OCI-LY7 (cell line): ENCODE measurements at regions not wholly inside any gene's neighbourhood (a gene's known extent, or its start where the extent isn't known, plus 50 kb on each side); places are given as distances from the start of the nearest gene placed in this dataset.

Experiments used
- BruUV-seq: library from RNA; stranded (reverse); fragments of 400-500 nt; replicated peaks from 2 replicates; lab custom pipeline; 2021; lab: Mats Ljungman, UMichigan
- CTCF ChIA-PET: fragments of 300-600 bp; sonication (Branson Sonifier 250); formaldehyde crosslinking; loops from one replicate; lab custom pipeline; 2022; ENCODE audit warnings: antibody characterized with exemption; ENCODE audit not compliant: unreplicated experiment; lab: Charles Lee
- POLR2A ChIA-PET: fragments of 300-600 bp; sonication (Branson Sonifier 250); formaldehyde crosslinking; loops from one replicate; lab custom pipeline; 2022; ENCODE audit warnings: antibody characterized with exemption; lab: Charles Lee
- DNase-seq: peaks from one replicate; pipeline ENCODE4 v3.0.0-alpha.2; 2015; ENCODE audit warnings: low spot score
- H2AFZ ChIP-seq: fragments of 200-600 bp; sonication (generic), shearing (Covaris generic); 2 replicates; pipeline ENCODE4 v1.6.1; 2014; ENCODE audit warnings: mild to moderate bottlenecking, antibody characterized with exemption, low read length, moderate library complexity
- H3K27ac ChIP-seq: fragments of 200-600 bp; sonication (generic); 2 replicates; pipeline ENCODE4 v1.5.1; 2014; ENCODE audit warnings: mixed run types, low read depth, mild to moderate bottlenecking, moderate library complexity, low read length, inconsistent platforms; ENCODE audit not compliant: poor library complexity, severe bottlenecking
- H3K36me3 ChIP-seq: fragments of 200-600 bp; sonication (generic); 2 replicates; pipeline ENCODE4 v1.6.1; 2014; ENCODE audit warnings: mild to moderate bottlenecking, antibody characterized with exemption, low read length, moderate library complexity, mixed read lengths; ENCODE audit not compliant: insufficient read depth
- H3K4me1 ChIP-seq: fragments of 200-600 bp; sonication (generic); 2 replicates; pipeline ENCODE4 v1.5.1; 2014; ENCODE audit warnings: mild to moderate bottlenecking, low read length; ENCODE audit not compliant: insufficient read depth, poor library complexity, severe bottlenecking
- H3K4me2 ChIP-seq: fragments of 200-600 bp; sonication (generic); 2 replicates; pipeline ENCODE4 v1.6.1; 2014; ENCODE audit warnings: mild to moderate bottlenecking, low read length
- H3K4me3 ChIP-seq: fragments of 200-600 bp; sonication (generic); 2 replicates; pipeline ENCODE4 v1.5.1; 2014; ENCODE audit warnings: mild to moderate bottlenecking, low read depth, low read length; ENCODE audit not compliant: poor library complexity, severe bottlenecking
- H3K79me2 ChIP-seq: fragments of 200-600 bp; sonication (generic); 2 replicates; pipeline ENCODE4 v1.6.1; 2016; ENCODE audit warnings: low read depth, mild to moderate bottlenecking, low read length, moderate library complexity, mixed read lengths; ENCODE audit not compliant: insufficient read depth
- H3K9me2 ChIP-seq: fragments of 200-600 bp; sonication (generic); 2 replicates; pipeline ENCODE4 v1.6.1; 2016; ENCODE audit warnings: mild to moderate bottlenecking, low read length, mixed read lengths; ENCODE audit not compliant: insufficient read depth
- H3K9me3 ChIP-seq: fragments of 200-600 bp; sonication (generic); 2 replicates; pipeline ENCODE4 v1.6.1; 2014; ENCODE audit warnings: mild to moderate bottlenecking, mixed run types, low read length, mixed read lengths
- H4K20me1 ChIP-seq: fragments of 200-600 bp; sonication (generic); 2 replicates; pipeline ENCODE4 v1.6.1; 2014; ENCODE audit warnings: mild to moderate bottlenecking, antibody characterized with exemption, low read length, moderate library complexity, mixed read lengths; ENCODE audit not compliant: insufficient read depth
- EZH2phosphoT487 ChIP-seq: fragments of 200-600 bp; sonication (generic); IDR thresholded peaks from 2 replicates; pipeline ENCODE4 v1.6.1; 2018; ENCODE audit warnings: low read depth, borderline replicate concordance, mild to moderate bottlenecking, mixed run types, antibody characterized with exemption, low read length, moderate library complexity, mixed read lengths
- intact Hi-C: fragments of 100-400 bp; cut with micrococcal nuclease; formaldehyde crosslinking; loops from one replicate; pipeline ENCODE4 v1.10.0; 2022; ENCODE audit not compliant: unreplicated experiment
- TF ChIP-seq, protein P1 (sequence below): fragments of 200-600 bp; sonication (generic); conservative IDR thresholded peaks from 2 replicates; pipeline ENCODE4 v1.5.1; 2014; ENCODE audit warnings: mild to moderate bottlenecking, antibody characterized with exemption, low read length, moderate library complexity, mixed read lengths

- no peaks in the 10 kb centered on the region for H3K36me3 ChIP-seq
- H3K79me2 ChIP-seq = no peaks in the 10 kb centered on the region
- H3K4me1 ChIP-seq = no peaks in the 10 kb centered on the region
- TF ChIP-seq EZH2phosphoT487 = no peak
- TF ChIP-seq, protein P1, sequence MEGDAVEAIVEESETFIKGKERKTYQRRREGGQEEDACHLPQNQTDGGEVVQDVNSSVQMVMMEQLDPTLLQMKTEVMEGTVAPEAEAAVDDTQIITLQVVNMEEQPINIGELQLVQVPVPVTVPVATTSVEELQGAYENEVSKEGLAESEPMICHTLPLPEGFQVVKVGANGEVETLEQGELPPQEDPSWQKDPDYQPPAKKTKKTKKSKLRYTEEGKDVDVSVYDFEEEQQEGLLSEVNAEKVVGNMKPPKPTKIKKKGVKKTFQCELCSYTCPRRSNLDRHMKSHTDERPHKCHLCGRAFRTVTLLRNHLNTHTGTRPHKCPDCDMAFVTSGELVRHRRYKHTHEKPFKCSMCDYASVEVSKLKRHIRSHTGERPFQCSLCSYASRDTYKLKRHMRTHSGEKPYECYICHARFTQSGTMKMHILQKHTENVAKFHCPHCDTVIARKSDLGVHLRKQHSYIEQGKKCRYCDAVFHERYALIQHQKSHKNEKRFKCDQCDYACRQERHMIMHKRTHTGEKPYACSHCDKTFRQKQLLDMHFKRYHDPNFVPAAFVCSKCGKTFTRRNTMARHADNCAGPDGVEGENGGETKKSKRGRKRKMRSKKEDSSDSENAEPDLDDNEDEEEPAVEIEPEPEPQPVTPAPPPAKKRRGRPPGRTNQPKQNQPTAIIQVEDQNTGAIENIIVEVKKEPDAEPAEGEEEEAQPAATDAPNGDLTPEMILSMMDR = no peak
- ChIA-PET POLR2A (interaction anchor here (0.7 kb wide), 1 partner anchor 10 kb away, joined by 3 read pairs; no protein-coding TSS in a partner anchor), CTCF (no interaction called here)
- no peaks in the 10 kb centered on the region for H3K9me2 ChIP-seq
- H2AFZ ChIP-seq = no peak overlapping the region
- H3K4me3 ChIP-seq = no peak overlapping the region
- H3K27ac ChIP-seq = no peak overlapping the region
- no peak overlapping the region for H3K4me2 ChIP-seq
- 0 out of 2 replicates have a peak, but pooled peaks cover 7% of the 10 kb centered on the region for H3K9me3 ChIP-seq
- no peak for DNase-seq
- no peaks in the 10 kb centered on the region for H4K20me1 ChIP-seq
- no TSS peak for BruUV-seq
- intact Hi-C loops = no loop called here
Measured at GRCh38 chr2:206217743-206218142, 56.7 kb upstream of the ZDBF2 start.

GRCh38 chr2:206218156-206218555, 56.3 kb upstream of the ZDBF2 start:
- intact Hi-C loops = no loop called here
- POLR2A ChIA-PET = interaction anchor here (1.0 to 1.1 kb wide), 2 partner anchors 9 to 17 kb away, joined by 3 read pairs; no protein-coding TSS in a partner anchor

More at GRCh38 chr2:206218156-206218555, 56.3 kb upstream of the ZDBF2 start:
- TF ChIP-seq, protein P1 = no peak
- no peak for TF ChIP-seq EZH2phosphoT487
- CTCF ChIA-PET = no interaction called here
- Histone ChIP-seq H3K4me2 (no peak overlapping the region), H3K27ac (no peak overlapping the region), H3K79me2 (no peaks in the 10 kb centered on the region), H3K4me3 (no peak overlapping the region), H3K36me3 (no peaks in the 10 kb centered on the region), H3K4me1 (no peaks in the 10 kb centered on the region), H4K20me1 (no peaks in the 10 kb centered on the region), H2AFZ (no peak overlapping the region), H3K9me2 (no peaks in the 10 kb centered on the region), H3K9me3 (0 out of 2 replicates have a peak, but pooled peaks cover 7% of the 10 kb centered on the region)
- no TSS peak for BruUV-seq
- no peak for DNase-seq
